ENCODE measurements at regions not wholly inside any gene's neighbourhood (a gene's known extent, or its start where the extent isn't known, plus 50 kb on each side); places are given as distances from the start of the nearest gene placed in this dataset.
"Not testable (repeated sequence)": the region's sequence is repeated elsewhere in the genome, so short reads cannot be mapped to it uniquely, and the experiment has no call there.

GRCh38 chr11:104704146-104704830, 194.0 kb downstream of the CASP12 start:
- DNase-seq (ENCODE audit: low read depth in 2 of 2) = no peak

GRCh38 chr11:104700609-104701008, 197.7 kb downstream of the CASP12 start:
- DNase-seq (ENCODE audit: low read depth in 2 of 2) = peak; percentile 49 to 56

GRCh38 chr11:104699981-104700380, 198.3 kb downstream of the CASP12 start:
- no peak for DNase-seq (ENCODE audit: low read depth in 2 of 2)

- DNase-seq (ENCODE audit: low read depth in 2 of 2) = no peak
Measured at GRCh38 chr11:104695065-104695463, 203.2 kb downstream of the CASP12 start.

GRCh38 chr11:104694259-104695064, 203.8 kb downstream of the CASP12 start:
- peak; percentile 70 to 77 for DNase-seq (ENCODE audit: low read depth in 2 of 2)

- DNase-seq (ENCODE audit: low read depth in 2 of 2) = no peak
Measured at GRCh38 chr11:104692751-104693150, 205.5 kb downstream of the CASP12 start.

GRCh38 chr11:104691129-104691528, 207.1 kb downstream of the CASP12 start:
- no peak for DNase-seq (ENCODE audit: low read depth in 2 of 2)

- peak in 1 of 2 experiments; percentile 23 for DNase-seq (ENCODE audit: low read depth in 2 of 2)
Measured at GRCh38 chr11:104690241-104690640, 208.0 kb downstream of the CASP12 start.

- no peak for DNase-seq (ENCODE audit: low read depth in 2 of 2)
Measured at GRCh38 chr11:104688731-104689130, 209.5 kb downstream of the CASP12 start.

GRCh38 chr11:104682206-104682605, 216.1 kb downstream of the CASP12 start:
- no peak for DNase-seq (ENCODE audit: low read depth in 2 of 2)

GRCh38 chr11:104679258-104679657, 219.0 kb downstream of the CASP12 start:
- no peak for DNase-seq (ENCODE audit: low read depth in 2 of 2)

GRCh38 chr11:104678408-104678807, 219.9 kb downstream of the CASP12 start:
- no peak for DNase-seq (ENCODE audit: low read depth in 2 of 2)

GRCh38 chr11:104677069-104677468, 221.2 kb downstream of the CASP12 start:
- DNase-seq (ENCODE audit: low read depth in 2 of 2) = not testable (repeated sequence)

- no peak for DNase-seq (ENCODE audit: low read depth in 2 of 2)
Measured at GRCh38 chr11:104672897-104673296, 225.4 kb downstream of the CASP12 start.

- peak; percentile 58 to 75 for DNase-seq (ENCODE audit: low read depth in 2 of 2)
Measured at GRCh38 chr11:104668797-104669463, 229.3 kb downstream of the CASP12 start.

- DNase-seq (ENCODE audit: low read depth in 2 of 2) = no peak
Measured at GRCh38 chr11:104666624-104667023, 231.6 kb downstream of the CASP12 start.

- DNase-seq (ENCODE audit: low read depth in 2 of 2) = no peak
Measured at GRCh38 chr11:104665641-104666040, 232.6 kb downstream of the CASP12 start.

GRCh38 chr11:104663190-104664140, 234.8 kb downstream of the CASP12 start:
- DNase-seq (ENCODE audit: low read depth in 2 of 2) = no peak

GRCh38 chr11:104661901-104662300, 236.4 kb downstream of the CASP12 start:
- no peak for DNase-seq (ENCODE audit: low read depth in 2 of 2)

- DNase-seq (ENCODE audit: low read depth in 2 of 2) = no peak
Measured at GRCh38 chr11:104661471-104661870, 236.8 kb downstream of the CASP12 start.

- DNase-seq (ENCODE audit: low read depth in 2 of 2) = no peak
Measured at GRCh38 chr11:104658177-104658576, 240.1 kb downstream of the CASP12 start.
